PFSK-1 (cell line): ENCODE measurements at regions not wholly inside any gene's neighbourhood (a gene's known extent, or its start where the extent isn't known, plus 50 kb on each side); places are given as distances from the start of the nearest gene placed in this dataset.

ENCODE experiments used
- FOXP2 ChIP-seq: optimal IDR thresholded peaks from 2 replicates; pipeline ENCODE3; 2011; ENCODE audit warnings: borderline replicate concordance, control low read depth, inconsistent platforms; ENCODE audit not compliant: insufficient read depth; ENCODE audit errors: extremely low read length, extremely low read depth
- POLR2AphosphoS5 ChIP-seq: IDR thresholded peaks from 2 replicates; pipeline ENCODE4 v1.6.1; 2012; ENCODE audit warnings: low read depth, mild to moderate bottlenecking, control low read depth, low read length, moderate library complexity
- SIN3A ChIP-seq: IDR thresholded peaks from 2 replicates; pipeline ENCODE4 v1.6.1; 2012; ENCODE audit warnings: mild to moderate bottlenecking, low read length, moderate library complexity, borderline replicate concordance; ENCODE audit not compliant: insufficient read depth
- TAF1 ChIP-seq: IDR thresholded peaks from 2 replicates; pipeline ENCODE4 v1.6.1; 2012; ENCODE audit warnings: low read length, control low read depth, borderline replicate concordance; ENCODE audit not compliant: insufficient read depth
- TF ChIP-seq, protein P1 (sequence below), 2 experiments: IDR thresholded peaks; 2 replicates each; pipeline versions ENCODE4 v1.6.1 to v1.8.0; 2011 to 2012; ENCODE audit warnings: low read depth in 2 of 2, low read length in 2 of 2, control low read depth in 1 of 2, inconsistent platforms in 1 of 2, mild to moderate bottlenecking in 1 of 2, moderate library complexity in 1 of 2; ENCODE audit not compliant: insufficient read depth in 1 of 2

DNA sequence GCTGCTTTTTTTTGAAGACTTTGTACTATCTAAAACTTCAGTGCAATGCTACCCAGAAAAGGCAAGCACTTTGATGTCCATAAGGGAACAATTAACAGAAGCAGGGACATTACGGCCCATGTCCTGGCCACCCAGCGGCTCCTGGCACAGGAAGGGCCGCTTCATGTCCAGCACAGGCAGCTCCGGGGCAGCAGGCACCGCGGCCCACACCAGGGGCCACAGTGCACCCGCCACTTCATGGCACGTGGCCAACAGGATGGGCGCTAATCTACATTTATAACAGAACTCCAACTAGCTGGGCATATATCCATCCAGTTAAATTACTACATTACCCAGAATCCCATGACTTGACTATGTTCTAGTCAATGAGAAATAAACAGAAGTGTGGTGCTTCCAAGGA is 198.2 kb upstream of the ID4 start:
- TF ChIP-seq TAF1 (no peak), POLR2AphosphoS5 (no peak), FOXP2 (no peak), SIN3A (no peak)
- TF ChIP-seq, protein P1, sequence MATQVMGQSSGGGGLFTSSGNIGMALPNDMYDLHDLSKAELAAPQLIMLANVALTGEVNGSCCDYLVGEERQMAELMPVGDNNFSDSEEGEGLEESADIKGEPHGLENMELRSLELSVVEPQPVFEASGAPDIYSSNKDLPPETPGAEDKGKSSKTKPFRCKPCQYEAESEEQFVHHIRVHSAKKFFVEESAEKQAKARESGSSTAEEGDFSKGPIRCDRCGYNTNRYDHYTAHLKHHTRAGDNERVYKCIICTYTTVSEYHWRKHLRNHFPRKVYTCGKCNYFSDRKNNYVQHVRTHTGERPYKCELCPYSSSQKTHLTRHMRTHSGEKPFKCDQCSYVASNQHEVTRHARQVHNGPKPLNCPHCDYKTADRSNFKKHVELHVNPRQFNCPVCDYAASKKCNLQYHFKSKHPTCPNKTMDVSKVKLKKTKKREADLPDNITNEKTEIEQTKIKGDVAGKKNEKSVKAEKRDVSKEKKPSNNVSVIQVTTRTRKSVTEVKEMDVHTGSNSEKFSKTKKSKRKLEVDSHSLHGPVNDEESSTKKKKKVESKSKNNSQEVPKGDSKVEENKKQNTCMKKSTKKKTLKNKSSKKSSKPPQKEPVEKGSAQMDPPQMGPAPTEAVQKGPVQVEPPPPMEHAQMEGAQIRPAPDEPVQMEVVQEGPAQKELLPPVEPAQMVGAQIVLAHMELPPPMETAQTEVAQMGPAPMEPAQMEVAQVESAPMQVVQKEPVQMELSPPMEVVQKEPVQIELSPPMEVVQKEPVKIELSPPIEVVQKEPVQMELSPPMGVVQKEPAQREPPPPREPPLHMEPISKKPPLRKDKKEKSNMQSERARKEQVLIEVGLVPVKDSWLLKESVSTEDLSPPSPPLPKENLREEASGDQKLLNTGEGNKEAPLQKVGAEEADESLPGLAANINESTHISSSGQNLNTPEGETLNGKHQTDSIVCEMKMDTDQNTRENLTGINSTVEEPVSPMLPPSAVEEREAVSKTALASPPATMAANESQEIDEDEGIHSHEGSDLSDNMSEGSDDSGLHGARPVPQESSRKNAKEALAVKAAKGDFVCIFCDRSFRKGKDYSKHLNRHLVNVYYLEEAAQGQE (IDR thresholded peaks at IDR 0.05; ENCODE audit: insufficient read depth in 1 of 2, low read depth in 2 of 2, low read length in 2 of 2), result no peak

DNA sequence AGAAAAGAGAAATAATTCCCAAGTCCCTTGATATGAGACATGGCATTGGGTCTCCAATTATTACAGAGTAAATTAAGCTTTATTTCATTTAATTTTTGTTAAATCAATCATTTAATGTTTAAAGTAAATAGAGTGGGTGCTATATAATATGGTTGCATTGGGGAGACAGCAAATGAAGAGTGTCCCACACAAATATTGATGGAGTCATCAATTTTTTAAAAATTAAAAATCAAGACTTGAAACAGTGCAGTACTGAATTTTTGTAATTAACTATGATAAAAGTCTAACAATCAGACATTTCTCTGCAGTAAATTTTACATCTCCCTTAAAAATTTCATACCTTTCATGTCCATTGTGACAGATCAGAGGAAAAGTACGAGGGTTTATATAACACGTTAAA is 193.9 kb upstream of the ID4 start:
- TF ChIP-seq POLR2AphosphoS5 (no peak), SIN3A (no peak), FOXP2 (no peak), TAF1 (no peak)
- TF ChIP-seq, protein P1 (IDR thresholded peaks at IDR 0.05; ENCODE audit: insufficient read depth in 1 of 2, low read depth in 2 of 2, low read length in 2 of 2), result no peak

DNA sequence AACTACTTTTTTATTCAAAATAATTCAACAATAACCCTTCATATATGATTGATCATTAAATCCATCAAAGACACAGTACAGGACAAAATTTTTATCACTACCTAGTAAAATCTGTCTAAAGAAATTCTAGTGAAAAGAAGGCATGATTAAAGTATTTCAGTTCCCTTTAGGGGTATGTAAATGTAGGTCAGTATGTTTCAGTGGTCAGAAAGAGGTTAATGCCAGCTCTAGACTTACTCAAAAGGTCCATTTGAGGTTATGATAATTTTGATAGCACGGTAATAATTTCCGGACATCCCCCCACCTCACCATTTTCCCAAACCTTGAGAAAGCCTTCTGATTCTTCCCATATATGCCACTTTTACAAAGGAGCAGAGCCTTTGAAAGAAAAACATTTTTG is 193.5 kb upstream of the ID4 start:
- no peak for TF ChIP-seq POLR2AphosphoS5
- no peak for TF ChIP-seq SIN3A
- TF ChIP-seq TAF1, result no peak
- TF ChIP-seq, protein P1 (IDR thresholded peaks at IDR 0.05; ENCODE audit: insufficient read depth in 1 of 2, low read depth in 2 of 2, low read length in 2 of 2), result no peak
- no peak for TF ChIP-seq FOXP2

DNA sequence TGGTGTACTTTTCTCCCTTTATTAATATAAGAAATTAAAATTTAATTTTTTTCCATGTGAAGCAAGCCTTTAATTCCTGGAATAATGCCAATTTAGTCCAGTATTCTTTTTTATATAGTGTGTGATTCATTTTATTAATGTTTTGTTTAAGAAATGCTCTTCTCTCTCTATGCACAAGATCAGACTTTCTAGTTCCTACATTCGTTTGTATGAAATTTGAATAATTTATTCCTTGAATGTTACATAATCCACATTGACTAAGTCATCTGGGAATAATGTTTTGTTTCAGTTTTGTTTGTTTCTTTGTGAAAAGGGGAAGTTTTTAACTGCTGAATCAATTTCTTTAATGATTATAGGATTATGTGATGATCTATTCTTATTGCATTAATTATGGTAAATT is 181.4 kb upstream of the ID4 start:
- no peak for TF ChIP-seq TAF1
- TF ChIP-seq POLR2AphosphoS5, result no peak
- no peak for TF ChIP-seq FOXP2
- no peak for TF ChIP-seq SIN3A
- TF ChIP-seq, protein P1 (IDR thresholded peaks at IDR 0.05; ENCODE audit: insufficient read depth in 1 of 2, low read depth in 2 of 2, low read length in 2 of 2), result no peak

DNA sequence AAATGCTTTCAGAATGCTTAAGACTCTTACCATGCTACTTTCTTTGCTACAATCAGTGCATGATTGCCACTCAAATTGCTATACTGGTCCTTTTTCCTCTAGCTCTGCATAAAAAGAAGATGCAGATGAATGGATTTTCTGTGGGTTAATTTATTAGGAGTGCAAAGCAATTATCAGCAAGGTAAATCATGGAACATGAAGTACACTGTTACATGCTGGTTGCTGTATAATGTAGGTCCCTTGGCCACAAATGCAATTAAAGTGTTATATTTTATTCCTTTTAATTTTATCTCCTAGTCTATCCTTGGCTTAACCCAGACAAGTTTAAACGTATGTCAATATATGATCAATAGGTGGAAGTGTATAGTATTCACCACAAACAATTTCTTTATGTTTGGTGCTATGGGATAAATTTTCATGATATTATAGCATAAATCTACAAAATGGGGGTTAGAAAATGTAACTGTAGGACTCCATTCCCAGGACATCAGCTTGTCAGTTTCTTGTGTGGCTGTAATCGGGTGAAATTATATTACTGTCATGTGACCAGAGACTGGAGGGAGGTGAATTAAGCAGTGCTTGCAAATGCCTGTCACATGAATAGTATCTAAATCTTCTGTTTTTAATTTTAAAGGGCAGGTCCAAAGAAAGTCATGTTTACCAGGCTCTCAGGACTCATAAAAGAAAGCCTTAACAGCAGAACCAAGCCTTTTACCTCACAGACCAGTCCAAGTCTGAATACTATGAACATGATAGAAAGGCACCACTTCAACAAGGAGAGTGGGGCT is 176.9 kb upstream of the ID4 start:
- TF ChIP-seq, protein P1 (IDR thresholded peaks at IDR 0.05; ENCODE audit: insufficient read depth in 1 of 2, low read depth in 2 of 2, low read length in 2 of 2), result no peak
- TF ChIP-seq TAF1 (no peak), FOXP2 (no peak), SIN3A (no peak), POLR2AphosphoS5 (no peak)
